NOMO-1 treated with DMSO at 0.1 percent for 48 hours (cell line): ENCODE measurements at regions not wholly inside any gene's neighbourhood (a gene's known extent, or its start where the extent isn't known, plus 50 kb on each side); places are given as distances from the start of the nearest gene placed in this dataset.

Experiments used
- DNase-seq: peaks from one replicate; lab custom pipeline; 2025; ENCODE audit not compliant: unreplicated experiment; lab: John Stamatoyannopoulos, UW

- no peak for DNase-seq
Measured at GRCh38 chr6:141337191-141337590, 795.5 kb upstream of the GJE1 start.

DNA sequence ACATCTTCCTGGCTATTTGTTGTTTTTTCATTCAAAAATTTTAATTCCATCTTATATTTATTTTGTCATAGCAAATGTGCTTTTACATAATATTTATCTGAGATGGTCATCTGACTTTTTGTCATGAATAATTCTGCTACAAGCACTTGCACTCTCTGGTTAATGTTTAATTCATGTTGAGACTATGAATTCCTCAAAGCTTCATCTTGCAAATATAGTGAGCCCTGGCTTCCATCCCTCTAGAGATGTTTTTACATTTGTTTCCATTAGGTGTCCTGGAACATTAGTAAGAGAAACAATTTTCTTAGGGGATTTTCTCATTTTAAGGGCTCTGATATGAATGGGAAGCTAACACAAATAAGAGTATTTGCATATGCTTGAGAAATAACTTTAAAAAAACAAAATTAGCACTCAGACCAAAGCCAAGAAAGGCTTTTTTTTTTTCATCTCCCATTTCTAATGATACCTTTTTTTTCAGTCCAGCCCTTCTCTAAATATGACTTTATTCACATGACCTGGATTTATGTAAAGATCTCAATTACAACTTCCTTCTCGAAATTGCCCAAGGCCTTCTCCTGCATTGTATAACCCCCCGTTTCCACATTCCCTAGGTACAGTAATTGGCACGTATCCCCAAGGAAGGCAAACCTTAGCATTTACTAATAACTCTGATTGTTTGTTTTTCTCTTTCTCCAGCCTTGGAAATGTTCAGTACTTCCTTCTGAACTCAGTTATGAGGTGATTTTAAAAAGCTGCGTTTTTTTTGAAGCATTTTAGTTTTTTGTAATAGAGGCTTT lies 797.0 kb upstream of the GJE1 start:
- no peak for DNase-seq

DNA sequence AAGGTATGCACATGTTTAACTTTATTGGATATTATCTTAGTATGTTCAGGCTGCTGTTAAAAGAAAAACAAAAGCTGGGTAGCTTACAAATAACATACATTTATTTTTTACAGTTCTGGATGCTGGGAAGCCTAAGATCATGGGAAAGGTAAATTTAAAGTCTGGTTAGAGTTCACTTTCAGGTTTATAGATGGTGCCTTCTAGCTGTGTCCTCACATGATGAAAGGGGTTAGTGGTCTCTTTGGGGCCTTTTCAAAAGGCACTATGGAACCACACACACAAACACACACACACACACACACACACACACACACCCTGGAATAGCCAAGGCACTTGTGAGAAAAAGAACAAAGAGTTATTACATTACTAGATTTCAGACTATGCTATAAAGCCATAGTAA lies 805.8 kb upstream of the GJE1 start:
- no peak for DNase-seq

DNA sequence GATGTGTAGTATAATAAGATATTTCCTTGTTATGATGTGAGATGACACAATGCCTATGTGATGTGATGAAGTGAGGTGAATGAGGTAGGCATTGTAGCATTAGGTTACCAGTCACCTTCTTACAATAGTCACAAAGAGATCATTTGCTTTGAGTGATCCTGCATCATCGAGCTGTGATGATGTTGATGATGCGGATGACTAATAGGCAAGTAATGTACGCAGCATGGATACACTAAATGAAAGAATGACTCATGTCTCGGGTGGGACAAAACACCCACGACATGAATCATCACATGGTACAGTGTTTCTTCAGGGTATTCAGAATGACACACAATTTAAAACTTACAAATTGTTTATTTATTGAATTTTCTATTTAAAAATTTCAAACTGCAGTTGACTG lies 806.3 kb upstream of the GJE1 start:
- no peak for DNase-seq

DNA sequence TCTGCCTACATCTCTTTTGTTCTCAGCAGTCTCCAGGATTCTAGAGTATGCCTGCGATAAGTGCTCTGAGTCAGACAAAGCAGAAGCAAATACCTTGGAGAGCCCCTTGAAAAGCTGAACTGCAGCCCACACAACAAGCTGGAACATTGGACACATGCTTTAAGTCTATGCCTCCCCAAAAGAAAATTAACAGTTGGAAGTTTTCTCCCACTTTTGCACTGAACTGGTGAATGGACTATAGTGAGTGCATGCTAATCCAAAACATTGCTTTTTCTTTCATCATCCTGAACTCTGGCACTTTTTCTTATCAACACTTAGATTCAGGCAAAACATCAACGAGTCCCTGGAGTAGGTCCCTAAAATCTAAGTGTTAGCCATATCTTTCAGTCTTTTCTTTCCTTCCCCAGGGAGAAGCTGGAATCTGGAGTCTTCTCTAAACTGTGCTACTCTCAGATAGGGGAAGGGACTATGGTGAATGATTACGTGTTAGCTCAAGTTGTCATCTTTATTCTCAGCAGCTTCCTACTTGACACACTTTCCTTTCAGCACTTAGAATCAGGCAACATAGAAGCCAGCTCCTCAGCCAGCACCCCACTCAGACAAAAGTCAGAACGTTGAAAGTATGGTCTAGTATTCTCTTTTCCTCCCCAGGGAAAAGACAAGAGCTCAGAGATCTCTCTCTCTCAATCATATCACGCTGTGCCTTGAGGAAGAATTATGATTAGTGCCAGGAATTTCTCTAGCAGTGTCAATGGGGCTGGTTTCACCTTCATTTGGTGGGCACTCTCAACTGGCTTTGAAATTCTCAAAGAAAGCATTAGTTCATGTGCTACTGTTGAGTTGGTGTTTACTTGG lies 811.0 kb upstream of the GJE1 start:
- DNase-seq = no peak

DNA sequence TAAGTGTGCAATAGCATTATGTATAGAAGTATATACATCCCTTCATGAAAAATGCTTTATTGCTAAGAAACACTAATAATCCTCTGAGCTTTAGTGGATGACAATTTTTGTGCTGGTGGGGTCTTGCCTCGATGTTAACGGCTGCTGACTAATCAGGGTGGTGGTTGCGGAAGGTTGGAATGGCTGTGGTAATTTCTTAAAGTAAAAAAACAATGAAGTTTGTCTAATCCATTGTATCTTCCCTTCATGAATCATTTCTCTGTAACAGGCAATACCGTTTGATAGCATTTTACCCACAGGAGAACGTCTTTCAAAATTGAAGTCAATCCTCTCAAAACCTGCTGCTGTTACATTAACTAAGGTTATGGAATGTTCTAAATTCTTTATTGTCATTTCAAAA lies 816.5 kb upstream of the GJE1 start:
- DNase-seq = no peak

- DNase-seq = no peak
Measured at GRCh38 chr6:141313986-141314385, 818.7 kb upstream of the GJE1 start.

DNA sequence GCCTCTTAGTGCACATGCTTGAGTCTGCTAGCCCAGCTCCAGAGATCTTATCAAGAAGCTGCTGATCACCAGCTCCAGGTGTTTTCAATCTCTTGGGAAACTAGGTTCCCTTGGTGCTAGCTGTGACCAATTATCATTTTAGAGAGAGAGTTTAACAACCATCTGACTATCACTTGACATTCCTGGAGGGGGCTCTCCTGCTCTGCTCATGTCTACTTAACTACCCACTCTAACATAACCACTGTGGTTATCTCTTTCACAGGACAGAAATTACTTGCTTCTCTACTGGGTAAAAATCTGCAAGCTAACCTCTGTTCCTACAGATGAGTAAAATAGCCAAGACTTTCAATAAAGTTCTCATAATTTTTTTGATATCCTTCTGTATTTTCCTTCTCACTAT lies 823.4 kb upstream of the GJE1 start:
- DNase-seq = no peak

- no peak for DNase-seq
Measured at GRCh38 chr6:141307309-141307998, 825.3 kb upstream of the GJE1 start.

DNA sequence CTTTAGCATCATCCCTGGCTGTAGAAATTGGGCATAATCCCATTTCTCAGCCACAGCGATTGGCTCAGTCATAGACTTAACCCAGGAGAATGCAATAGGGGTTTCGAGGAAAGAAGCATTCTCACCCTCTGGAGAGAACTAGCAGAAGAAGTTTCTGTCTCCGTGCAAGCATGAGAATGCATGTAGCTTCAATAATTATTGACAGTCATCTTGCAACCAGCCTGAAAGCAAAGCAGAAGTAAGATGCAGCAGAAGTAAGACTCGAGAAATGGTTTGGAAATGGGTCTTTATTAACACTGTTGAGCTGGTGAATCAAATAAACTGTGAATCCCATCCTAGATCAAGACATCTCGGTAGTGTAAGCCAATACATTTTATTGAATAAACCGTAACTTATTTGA lies 828.8 kb upstream of the GJE1 start:
- DNase-seq = peak; percentile 8

DNA sequence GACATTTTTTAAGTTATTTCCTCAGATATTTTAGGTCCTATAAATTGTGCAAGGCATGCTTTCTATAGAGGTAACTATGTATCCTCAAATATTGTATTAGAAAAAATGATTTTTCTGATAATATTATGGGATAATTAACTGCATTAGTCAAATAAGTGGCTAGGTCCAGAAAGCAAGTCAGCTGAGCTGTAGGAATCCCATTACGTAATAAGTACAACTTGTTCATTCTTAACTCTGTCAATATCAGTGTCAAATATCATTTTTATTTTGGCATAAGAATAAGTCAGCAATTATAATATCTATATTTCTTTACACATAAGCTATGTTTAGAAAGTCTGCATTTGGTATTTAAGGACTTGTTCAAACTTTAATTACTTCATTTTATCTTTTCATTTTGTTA lies 830.9 kb upstream of the GJE1 start:
- DNase-seq = no peak

DNA sequence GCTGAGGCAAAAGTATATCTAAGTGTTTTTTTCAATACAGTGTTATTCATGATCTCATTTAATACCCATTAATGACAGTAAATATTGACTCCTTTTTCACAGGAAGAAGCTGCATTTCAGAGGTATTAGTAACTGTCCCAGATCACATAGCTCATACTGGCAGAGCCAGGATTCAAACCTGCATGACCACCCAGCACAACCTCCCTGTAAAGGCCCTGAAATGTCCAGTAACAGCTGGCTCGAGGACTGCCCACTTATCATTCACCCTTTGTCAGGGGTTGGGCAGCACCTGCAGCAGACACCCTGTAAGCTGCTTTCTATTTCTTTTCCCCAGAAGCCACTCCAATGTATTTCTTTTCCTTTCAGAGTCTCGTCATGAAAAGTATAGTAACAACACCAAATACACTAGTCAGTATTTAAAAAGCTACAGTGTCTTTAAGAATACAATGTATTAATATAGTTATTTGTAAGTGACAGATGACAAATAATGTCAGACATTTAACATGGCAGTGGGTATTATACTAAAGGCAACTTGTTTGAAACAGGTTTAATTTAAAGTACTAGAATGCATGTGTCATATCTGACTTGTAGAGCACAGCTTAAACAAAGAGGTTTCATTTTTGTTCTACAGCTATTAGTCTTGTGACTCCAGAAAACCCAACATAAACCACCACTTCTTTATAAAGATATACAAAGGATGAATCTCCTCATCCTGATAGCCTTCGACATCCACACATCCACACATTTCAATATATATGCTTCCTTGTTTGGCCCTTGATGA lies 841.6 kb upstream of the GJE1 start:
- no peak for DNase-seq

- no peak for DNase-seq
Measured at GRCh38 chr6:141288947-141289346, 843.8 kb upstream of the GJE1 start.

GRCh38 chr6:141282263-141282662 lies 850.5 kb upstream of the GJE1 start:
- no peak for DNase-seq

GRCh38 chr6:141269684-141270083 lies 863.0 kb upstream of the GJE1 start:
- DNase-seq = no peak

GRCh38 chr6:141267420-141267819 lies 865.3 kb upstream of the GJE1 start:
- no peak for DNase-seq

- peak; percentile 19 for DNase-seq
Measured at GRCh38 chr6:141265756-141266623, 866.7 kb upstream of the GJE1 start.

DNA sequence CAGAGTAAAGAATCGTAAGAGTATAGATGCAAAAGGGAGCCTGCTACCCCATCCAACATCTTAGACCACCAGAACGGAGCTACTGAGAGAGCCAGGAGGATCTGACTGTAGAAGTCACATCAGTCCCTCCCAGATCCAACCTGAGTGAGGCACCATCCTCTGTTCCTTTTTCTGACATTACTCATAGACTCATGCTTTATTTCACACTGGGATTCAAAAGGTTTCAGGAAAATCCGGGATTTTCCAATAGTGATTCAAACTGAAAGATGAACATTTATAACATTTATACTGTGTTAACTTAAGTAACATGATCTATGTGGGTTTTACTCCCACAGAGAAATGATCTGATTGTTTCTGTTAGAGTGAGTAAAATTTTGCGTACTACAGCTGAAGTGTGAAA lies 868.6 kb upstream of the GJE1 start:
- no peak for DNase-seq

- no peak for DNase-seq
Measured at GRCh38 chr6:141261672-141262060, 871.1 kb upstream of the GJE1 start.

GRCh38 chr6:141261016-141261671 lies 871.6 kb upstream of the GJE1 start:
- DNase-seq = no peak
